ENCODE measurements at regions not wholly inside any gene's neighbourhood (a gene's known extent, or its start where the extent isn't known, plus 50 kb on each side); places are given as distances from the start of the nearest gene placed in this dataset.
"Not testable (repeated sequence)": the region's sequence is repeated elsewhere in the genome, so short reads cannot be mapped to it uniquely, and the experiment has no call there.

GRCh38 chr1:195327361-195327760, 1280.9 kb downstream of the KCNT2 start:
- no peak for DNase-seq

- DNase-seq = no peak
Measured at GRCh38 chr1:195326325-195326724, 1281.9 kb downstream of the KCNT2 start.

- no peak for DNase-seq
Measured at GRCh38 chr1:195325181-195325580, 1283.1 kb downstream of the KCNT2 start.

- no peak for DNase-seq
Measured at GRCh38 chr1:195306281-195306680, 1302.0 kb downstream of the KCNT2 start.

DNA sequence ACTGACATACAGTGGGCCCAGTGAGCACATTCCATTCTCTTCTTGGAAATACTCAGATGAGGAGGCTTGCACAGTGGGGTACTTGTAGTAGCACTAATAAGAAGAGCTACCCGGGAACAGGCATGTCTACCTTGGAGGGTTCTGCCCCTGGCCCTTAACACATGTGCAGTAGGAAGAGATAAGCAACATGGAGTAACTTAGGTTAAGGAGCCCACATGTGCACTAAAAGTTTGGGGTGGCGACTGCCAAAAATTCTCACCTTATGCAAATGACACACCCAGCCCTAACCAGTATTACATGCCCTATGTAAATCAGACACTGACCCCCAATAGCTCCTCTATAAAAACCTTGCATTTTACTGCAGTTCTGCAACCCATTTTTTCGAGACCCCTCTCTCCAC, 1313.3 kb downstream of the KCNT2 start:
- DNase-seq = no peak

GRCh38 chr1:195278644-195279043, 1329.6 kb downstream of the KCNT2 start:
- DNase-seq = no peak

DNA sequence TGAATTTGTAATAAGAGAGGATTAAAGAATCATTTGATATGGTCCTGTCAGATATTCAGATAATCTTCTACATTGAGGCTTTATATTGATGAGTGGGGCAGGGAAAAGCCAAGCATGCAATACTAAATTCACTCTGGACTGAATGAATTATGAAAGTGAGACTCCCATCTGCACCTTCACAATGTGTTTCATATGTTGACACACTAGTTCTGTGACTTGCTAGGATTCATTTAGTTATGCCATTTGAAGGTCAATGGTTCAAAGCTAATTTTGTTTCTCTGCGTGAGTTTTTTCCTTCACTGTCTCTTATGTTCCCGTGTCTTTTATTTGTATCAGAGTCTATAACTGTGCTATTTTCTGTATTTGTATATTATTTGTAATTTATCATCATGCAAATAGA, 1332.5 kb downstream of the KCNT2 start:
- DNase-seq = no peak

DNA sequence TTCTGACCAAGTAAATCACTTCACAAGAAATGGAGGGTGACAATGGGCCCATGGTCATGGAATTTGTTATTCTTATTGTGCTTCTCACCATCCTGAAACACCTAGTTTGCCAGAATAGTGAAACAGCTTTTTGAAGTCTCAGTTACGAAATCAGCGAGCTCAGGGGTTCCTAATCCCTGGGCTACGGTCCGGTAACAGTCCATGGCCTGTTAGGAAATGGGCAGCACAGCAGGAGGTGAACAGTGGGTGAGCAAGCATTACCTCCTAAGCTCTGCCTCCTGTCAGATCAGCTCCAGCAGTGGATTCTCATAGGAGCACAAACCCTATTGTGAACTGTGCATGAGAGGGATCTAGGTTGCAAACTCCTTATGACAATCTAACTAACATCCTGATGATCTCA, 1356.3 kb downstream of the KCNT2 start:
- no peak for DNase-seq

DNA sequence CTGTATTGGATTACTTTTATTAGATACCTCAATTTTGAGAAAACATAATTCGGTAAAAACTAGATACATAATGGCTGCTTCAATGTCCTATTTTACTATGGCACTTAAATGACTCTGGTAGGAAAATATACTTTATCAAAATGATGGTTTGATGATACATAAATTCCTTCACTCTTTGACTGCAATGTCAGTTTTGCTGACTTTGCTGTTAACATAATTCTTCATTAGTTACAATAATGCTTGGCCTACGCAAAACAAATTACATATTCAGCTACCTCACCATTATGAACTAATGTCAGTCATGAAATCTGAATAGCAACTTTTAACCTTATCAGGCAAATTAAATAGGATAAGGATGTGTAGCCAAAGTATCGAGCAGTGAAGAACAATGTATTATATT, 1364.7 kb downstream of the KCNT2 start:
- no peak for DNase-seq

DNA sequence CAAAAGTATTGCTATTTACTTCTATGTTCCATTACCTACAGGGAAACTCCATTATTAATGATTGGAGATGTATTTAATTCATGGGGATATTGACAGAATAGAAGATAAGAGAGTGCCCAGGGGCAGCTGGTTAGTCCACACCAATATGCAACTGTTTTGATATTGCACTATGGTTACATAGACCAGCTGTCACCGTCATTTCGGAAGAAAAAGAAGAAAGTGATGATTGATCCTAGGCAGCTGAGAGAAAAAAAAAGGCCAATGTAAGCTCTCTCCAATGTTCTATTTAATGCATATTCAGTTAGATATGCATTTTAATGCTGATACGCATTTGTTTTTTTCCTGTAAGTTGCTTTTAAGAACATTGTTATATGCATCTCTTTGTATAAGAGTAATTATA, 1367.2 kb downstream of the KCNT2 start:
- no peak for DNase-seq

GRCh38 chr1:195238313-195238712, 1369.9 kb downstream of the KCNT2 start:
- DNase-seq = no peak

- no peak for DNase-seq
Measured at GRCh38 chr1:195236991-195237889, 1371.0 kb downstream of the KCNT2 start.

DNA sequence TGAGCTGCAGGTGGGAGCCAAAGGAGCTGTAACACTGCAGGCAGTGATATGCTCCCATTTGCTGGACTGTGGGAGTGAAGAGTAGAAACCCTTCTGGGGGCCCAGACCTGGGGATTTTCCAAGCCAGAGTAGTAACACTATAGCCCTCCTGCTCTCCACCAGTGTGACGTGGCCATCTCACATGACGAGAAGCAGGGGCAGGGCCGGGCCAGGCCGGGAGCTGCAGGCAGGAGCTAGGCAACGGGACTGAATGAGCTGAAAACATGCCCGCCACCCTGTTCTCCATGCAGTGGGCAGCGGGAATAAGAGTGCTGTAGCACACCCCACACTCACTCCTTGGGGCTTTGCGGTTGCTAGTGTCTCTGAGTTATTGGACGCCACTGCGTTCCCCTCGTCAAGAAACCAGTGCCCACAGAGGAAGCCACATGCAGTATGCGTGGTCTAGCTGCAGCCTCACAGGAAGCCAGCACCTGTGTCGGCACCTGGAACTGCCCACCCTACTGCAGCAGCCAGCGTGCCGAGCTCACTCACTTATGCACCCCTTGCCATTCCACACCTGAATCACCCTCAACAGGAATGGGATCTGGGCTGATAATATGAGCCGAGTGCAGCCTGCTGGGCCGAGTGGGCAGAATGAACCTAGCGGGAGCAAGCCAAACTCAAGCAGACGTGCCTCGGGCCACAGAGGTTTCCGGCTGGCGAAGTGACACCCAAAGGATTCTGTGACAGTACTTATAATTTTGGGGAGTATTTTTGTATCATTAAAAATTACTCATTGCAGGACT, 1389.6 kb downstream of the KCNT2 start:
- DNase-seq = no peak

- DNase-seq = peak; percentile 43
Measured at GRCh38 chr1:195202241-195202640, 1406.0 kb downstream of the KCNT2 start.

DNA sequence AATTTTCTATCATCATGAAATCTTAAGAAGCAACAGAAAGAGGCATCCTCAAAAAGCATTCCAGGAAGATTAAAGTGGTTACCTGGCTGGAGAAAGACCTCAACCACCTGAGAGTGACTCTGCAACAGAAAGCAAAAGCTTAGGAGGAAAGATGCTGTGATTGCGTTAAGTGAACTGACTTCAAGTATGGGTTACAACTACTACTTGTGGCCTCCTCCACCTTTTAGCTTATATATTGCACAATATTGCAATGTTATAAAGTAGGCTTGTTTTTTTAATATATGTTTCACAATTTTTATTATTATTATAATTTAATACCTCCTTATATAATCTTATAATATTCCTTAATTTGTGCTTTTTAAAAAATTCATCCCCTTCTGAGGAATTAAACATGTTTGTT, 1407.5 kb downstream of the KCNT2 start:
- no peak for DNase-seq

GRCh38 chr1:195197116-195197515, 1411.1 kb downstream of the KCNT2 start:
- no peak for DNase-seq

DNA sequence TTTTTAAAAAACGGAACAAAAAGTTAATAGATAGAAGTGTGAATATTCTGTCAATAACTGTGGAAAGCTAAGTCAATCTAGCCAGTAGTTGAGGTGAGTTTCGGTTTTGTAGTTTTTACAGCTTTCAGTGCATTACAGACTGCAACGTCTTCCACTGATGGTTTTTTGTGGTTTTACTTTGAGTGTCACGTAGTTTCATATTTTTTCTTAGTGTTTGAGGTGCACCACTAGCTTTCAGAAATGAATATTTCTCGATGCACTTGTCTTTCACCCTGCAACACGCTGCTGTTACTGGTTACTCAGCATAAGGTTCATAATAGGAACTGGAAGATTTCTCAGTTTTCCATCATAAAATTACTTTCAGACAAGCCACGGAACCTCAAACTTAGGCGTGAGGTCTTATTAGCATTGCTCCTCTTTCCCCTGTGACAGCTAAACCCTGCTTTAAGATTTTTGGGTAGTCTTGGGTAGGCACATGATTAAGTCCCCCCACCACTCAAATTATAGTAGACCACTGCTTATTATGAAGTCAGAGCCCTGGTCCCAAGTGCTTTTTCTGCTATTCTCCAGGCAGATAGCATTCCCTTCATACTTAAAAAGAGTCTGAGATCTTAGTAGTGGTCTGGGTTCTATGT, 1412.7 kb downstream of the KCNT2 start:
- DNase-seq = no peak

GRCh38 chr1:195193134-195193533, 1415.1 kb downstream of the KCNT2 start:
- no peak for DNase-seq

DNA sequence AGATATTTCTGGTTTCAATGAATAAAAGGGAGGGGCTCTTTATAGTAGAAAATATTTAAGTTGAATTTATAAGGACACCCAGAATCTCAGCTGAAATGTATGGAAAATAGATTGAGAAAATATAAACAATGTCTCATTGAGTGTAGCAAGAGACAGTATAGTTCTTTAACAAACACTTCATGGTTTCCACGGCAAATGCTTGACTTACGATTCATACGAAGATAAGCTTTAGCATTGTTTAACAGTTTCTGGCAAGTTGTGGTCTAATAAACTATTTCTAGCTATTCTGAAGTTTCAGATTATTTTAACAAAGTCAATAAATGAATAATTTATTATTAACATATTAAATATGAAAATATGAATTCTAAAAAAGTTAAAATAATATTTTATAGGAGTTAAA, 1419.4 kb downstream of the KCNT2 start:
- no peak for DNase-seq

DNA sequence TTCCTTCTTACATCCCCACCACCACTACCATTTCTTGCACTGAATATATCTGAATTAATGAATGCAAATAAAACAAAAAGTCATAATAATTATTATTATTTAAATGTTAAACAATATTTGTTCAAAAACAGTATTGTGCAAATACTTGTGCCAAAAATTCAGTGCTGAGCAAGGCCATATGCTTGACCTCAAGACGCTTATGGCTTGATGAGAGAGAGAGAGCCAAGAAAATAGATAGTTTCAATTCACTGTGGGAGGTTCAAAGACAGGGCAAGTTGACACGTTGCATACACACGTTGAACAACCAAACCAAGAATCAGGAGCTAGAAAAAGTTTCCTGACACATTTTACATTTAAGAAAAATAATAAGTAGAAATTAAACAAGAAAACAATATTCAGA, 1421.7 kb downstream of the KCNT2 start:
- DNase-seq = no peak

- DNase-seq = no peak
Measured at GRCh38 chr1:195185736-195186135, 1422.5 kb downstream of the KCNT2 start.

DNA sequence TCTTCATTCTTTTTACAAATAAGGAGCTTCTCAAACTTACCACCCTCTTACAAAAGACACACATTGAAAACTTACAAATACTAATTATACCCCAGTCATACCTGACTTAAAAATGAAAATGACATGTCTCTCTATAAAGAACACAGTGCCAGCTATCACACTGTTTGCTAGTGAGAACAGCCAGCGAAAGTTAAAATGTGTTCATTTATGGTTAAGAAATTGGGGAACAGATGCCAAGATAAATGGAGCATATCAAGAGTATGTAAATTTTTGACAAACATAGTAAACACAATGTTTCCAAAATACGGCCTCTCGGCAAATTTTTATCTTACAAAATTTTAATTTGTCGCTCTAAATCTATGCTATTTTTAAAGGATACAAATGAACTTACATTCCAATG, 1422.9 kb downstream of the KCNT2 start:
- no peak for DNase-seq

DNA sequence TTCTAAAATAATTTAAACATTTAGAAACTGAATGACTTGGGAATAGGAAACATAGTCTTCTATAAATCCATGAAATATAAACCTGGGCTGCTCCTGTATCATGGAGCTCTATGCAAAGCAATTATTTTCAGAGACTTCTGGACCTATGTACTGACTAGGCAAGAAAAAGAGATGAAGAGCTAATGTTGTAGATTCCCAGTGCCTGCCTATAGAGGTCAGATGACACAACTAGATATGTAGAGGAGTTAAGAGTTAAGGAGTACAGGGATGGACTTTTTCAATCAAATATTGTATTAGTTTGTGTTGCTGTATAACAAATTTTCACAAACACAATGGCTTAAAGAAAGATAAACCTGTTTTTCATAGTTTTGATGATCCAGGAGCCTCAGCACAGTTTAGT, 1434.5 kb downstream of the KCNT2 start:
- DNase-seq = no peak

DNA sequence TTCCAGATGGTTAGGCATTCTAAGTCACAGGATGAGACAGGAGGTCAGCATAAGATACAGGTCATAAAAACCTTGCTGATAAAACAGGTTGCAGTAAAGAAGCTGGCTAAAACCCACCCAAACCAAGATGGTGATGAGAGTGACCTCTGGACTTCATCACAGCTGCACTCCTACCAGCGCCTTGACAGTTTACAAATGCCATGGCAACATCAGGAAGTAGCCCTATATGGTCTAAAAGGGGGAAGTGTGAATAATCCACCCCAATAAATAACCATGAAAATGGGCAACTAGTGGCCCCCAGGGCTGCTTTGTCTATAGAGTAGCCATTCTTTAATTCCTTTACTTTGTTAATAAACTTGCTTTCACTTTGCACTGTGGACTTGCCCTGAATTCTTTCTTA, 1448.4 kb downstream of the KCNT2 start:
- DNase-seq = not testable (repeated sequence)
